ENCODE measurements at regions not wholly inside any gene's neighbourhood (a gene's known extent, or its start where the extent isn't known, plus 50 kb on each side); places are given as distances from the start of the nearest gene placed in this dataset.

GRCh38 chr10:36313142-36313541 lies 671.0 kb upstream of the FZD8 start:
- Histone ChIP-seq H3K27ac (ENCODE audit: insufficient read depth, low read depth, low read length) (no peak overlapping the region), H3K27me3 (ENCODE audit: control insufficient read depth in 2 of 2, insufficient read depth in 2 of 2, low read length in 2 of 2) (no peaks in the 10 kb centered on the region), H3K4me1 (ENCODE audit: control insufficient read depth, extremely low read depth, insufficient read depth, low read length) (no peaks in the 10 kb centered on the region), H3K9me3 (replicated peaks; ENCODE audit: control insufficient read depth, insufficient read depth, low read length) (no peaks in the 10 kb centered on the region), H3K4me3 (replicated peaks in 1 of 3; ENCODE audit: insufficient read depth in 1 of 3, low read depth in 1 of 3, low read length in 3 of 3) (no peak overlapping the region), H2AFZ (ENCODE audit: low read depth, low read length) (no peak overlapping the region), H4K20me1 (replicated peaks; ENCODE audit: control insufficient read depth, extremely low read depth, insufficient read depth, low read length) (no peaks in the 10 kb centered on the region), H3K4me2 (ENCODE audit: insufficient read depth, low read length) (no peak overlapping the region), H3K36me3 (ENCODE audit: control insufficient read depth in 2 of 2, extremely low read depth in 1 of 2, insufficient read depth in 2 of 2, low read length in 2 of 2) (no peaks in the 10 kb centered on the region), H3K9me1 (replicated peaks; ENCODE audit: control insufficient read depth, extremely low read depth, insufficient read depth, low read length) (no peaks in the 10 kb centered on the region), H3K9ac (replicated peaks; ENCODE audit: extremely low read depth, insufficient read depth, low read length) (no peak overlapping the region), H3K79me2 (ENCODE audit: control insufficient read depth, insufficient read depth, low read length) (no peaks in the 10 kb centered on the region)
- ChIA-PET POLR2A (no interaction called here), CTCF (interaction anchor here (0.8 kb wide), 1 partner anchor 192 kb away, joined by 3 read pairs; no protein-coding TSS in a partner anchor)
- intact Hi-C loops (cut with micrococcal nuclease) (no loop called here), dilution Hi-C loops (cut with MboI; ENCODE audit: extremely low pct_ligation_motif_present, low sequenced_read_pairs) (no loop called here)
- TF ChIP-seq, protein P1, sequence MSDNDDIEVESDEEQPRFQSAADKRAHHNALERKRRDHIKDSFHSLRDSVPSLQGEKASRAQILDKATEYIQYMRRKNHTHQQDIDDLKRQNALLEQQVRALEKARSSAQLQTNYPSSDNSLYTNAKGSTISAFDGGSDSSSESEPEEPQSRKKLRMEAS (IDR thresholded peaks at IDR 0.05; ENCODE audit: insufficient read depth, insufficient read length): no peak
- TF ChIP-seq GATA2 (IDR thresholded peaks at IDR 0.05; ENCODE audit: insufficient read depth, insufficient read length, low read depth, low read length): no peak
- TF ChIP-seq POLR2A (IDR thresholded peaks at IDR 0.05; ENCODE audit: low read depth, low read length): no peak
- TF ChIP-seq MYC (IDR thresholded peaks at IDR 0.05; ENCODE audit: low read depth, low read length): no peak
- no peak for TF ChIP-seq POLR2AphosphoS5 (IDR thresholded peaks at IDR 0.05; ENCODE audit: insufficient read depth, low read depth, low read length)
- TF ChIP-seq CTCF (IDR thresholded peaks at IDR 0.05; ENCODE audit: extremely low read depth in 1 of 2, insufficient read depth in 1 of 2, low read depth in 1 of 2, low read length in 2 of 2): no peak
- TF ChIP-seq JUN (IDR thresholded peaks at IDR 0.05; ENCODE audit: borderline replicate concordance, insufficient read depth, insufficient read length, low read depth): no peak
- TF ChIP-seq EZH2 (IDR thresholded peaks at IDR 0.05; ENCODE audit: borderline replicate concordance, low read depth, low read length, severe bottlenecking): no peak
- TF ChIP-seq FOS (IDR thresholded peaks at IDR 0.05; ENCODE audit: borderline replicate concordance, insufficient read depth, low read length): no peak
- FAIRE-seq (no peak), DNase-seq (ENCODE audit: low read depth, low spot score) (no peak)
- BruUV-seq (replicated peaks): no TSS peak

Data from endothelial cell of umbilical vein (primary cell).